22Rv1 (cell line): ENCODE measurements at regions not wholly inside any gene's neighbourhood (a gene's known extent, or its start where the extent isn't known, plus 50 kb on each side); places are given as distances from the start of the nearest gene placed in this dataset.

Source experiments
- H3K27ac ChIP-seq: fragments of 450-650 bp; 2 replicates; pipeline ENCODE4 v1.5.1; 2017
- ZFX ChIP-seq: fragments of 450-650 bp; IDR thresholded peaks from 2 replicates; pipeline ENCODE4 v1.6.1; 2017; ENCODE audit warnings: antibody characterized with exemption, borderline replicate concordance
- TF ChIP-seq, protein P1 (sequence below): fragments of 450-650 bp; IDR thresholded peaks from 2 replicates; pipeline ENCODE4 v1.5.1; 2017; ENCODE audit warnings: mild to moderate bottlenecking

DNA sequence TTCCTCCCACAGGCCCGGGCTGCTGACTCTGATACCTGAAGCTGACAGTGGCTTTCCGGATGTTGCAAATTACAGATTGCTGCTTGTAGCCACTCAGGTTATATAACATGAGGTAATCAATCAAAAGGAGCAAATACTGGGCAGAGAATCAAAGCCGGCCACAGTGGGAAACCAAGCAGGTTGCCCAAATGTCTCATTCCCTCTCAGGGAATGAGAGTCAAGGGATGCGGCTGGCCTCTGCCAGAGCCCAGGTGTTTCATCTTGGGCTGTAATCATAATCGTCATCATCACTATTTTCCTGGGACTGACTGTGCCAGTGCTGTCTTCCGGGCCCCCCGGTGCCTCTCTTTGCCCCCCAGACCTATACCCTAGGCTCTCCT is 292.4 kb upstream of the FOXF1 start:
- TF ChIP-seq, protein P1, sequence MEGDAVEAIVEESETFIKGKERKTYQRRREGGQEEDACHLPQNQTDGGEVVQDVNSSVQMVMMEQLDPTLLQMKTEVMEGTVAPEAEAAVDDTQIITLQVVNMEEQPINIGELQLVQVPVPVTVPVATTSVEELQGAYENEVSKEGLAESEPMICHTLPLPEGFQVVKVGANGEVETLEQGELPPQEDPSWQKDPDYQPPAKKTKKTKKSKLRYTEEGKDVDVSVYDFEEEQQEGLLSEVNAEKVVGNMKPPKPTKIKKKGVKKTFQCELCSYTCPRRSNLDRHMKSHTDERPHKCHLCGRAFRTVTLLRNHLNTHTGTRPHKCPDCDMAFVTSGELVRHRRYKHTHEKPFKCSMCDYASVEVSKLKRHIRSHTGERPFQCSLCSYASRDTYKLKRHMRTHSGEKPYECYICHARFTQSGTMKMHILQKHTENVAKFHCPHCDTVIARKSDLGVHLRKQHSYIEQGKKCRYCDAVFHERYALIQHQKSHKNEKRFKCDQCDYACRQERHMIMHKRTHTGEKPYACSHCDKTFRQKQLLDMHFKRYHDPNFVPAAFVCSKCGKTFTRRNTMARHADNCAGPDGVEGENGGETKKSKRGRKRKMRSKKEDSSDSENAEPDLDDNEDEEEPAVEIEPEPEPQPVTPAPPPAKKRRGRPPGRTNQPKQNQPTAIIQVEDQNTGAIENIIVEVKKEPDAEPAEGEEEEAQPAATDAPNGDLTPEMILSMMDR, result no peak
- TF ChIP-seq ZFX, result no peak
- H3K27ac ChIP-seq, result no peak overlapping the region

DNA sequence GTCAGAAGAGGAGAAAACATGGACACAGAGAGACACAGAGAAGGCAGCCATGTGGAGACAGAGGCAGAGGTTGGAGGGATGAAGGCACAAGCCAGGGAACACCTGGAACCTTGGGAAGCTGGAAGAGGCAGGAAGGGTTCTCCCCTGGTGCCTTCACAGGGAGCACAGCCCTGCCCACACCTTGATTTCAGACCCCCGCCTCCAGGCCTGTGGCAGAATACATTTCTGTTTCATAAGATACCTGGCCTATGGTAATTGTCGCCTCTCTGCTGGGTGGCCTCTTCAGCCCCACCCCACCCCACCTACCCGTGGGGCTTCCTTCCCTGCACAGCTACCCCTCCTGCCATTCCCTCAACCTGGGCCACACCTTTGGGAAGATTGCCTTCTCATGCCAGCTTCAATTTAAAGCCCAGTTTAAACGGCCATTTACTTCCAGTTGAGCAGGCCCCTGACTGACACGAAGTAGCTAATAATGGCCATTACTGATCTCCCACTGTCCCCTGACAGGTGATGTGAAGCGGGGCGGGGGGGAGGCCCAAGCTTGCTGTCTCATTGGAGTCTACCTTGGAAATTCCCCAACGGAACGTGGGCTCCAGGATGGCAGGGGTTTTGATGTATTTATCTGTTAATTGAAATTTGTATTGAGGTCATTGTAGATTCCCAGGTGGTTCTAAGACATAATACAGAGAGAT is 291.7 kb upstream of the FOXF1 start:
- no peak overlapping the region for H3K27ac ChIP-seq
- TF ChIP-seq ZFX, result no peak
- TF ChIP-seq, protein P1, result no peak

DNA sequence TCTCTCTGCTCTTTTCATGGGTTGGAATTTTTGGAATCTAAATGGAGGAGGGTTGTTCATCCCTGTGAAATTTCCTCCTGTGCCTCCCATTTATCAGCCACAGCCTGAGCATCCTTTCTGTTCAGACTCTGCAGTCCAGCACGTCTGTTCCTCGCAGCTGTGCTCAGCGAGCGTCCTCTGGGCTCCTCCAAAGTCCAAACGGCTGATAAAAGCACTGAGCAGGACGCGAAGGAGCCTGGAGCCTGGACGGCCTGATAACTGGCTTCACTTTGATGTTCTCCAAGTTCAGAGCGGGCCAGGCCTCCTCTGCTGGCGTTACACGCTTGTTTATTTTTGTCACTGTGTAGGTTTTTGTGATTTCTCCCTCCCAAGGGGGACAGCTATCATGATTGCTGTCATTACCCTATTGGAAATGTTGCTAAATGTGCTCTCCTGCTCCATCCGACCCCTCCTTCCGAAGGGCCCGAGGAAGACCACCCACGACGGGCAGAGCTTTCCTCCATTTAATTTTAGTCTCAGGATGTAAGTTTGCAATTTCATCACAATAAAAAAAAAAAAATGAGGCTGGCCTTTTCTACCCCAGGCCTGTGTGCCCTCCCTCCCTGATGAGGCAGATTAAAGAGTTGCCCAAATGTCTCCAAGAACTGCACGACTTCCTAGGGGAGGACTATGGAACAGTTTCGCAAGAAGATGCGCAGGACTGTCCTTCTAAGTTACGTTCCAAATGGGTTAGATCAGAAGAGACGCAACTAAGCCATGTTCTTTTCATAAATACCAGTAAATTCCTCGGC is 290.5 kb upstream of the FOXF1 start:
- TF ChIP-seq ZFX, result no peak
- TF ChIP-seq, protein P1, result no peak
- H3K27ac ChIP-seq, result no peak overlapping the region

DNA sequence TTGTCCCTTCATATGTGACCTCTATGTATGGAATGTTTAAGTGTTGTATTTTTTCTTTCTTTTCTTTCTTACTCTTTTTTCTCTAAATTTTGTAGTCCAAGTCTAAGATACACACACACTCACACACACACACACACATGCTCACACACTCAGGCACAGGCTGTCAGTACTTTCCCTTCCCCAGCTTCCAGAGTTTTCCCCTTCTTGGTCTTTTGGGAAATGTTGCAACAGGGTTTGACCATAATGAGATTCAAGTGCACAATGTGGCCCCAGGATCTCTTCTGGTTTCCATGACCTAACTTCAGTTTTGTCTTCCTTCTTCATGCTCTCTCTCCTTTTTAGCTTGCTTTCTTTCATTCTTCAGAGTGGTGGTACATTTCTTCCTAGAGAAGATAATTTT is 289.8 kb upstream of the FOXF1 start:
- TF ChIP-seq, protein P1, result no peak
- TF ChIP-seq ZFX, result no peak
- H3K27ac ChIP-seq, result no peak overlapping the region

DNA sequence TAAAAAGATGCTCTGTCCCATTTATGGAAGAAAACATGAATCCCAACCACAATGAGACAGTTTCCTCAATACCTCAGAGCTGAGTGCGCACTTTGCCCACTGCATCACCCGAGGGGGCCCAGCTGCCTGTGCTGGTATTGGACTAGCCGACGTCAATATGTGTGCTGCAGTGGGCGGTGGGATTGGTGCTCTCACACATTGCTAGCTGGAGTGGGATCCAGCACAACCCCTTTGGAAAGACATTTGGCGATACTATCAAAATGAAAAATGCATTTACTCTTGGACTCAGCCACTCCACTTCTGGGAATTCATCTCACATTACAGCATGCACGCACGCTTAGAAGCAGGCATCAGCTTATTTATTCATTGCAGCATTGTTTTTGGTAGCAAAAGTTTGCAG is 289.2 kb upstream of the FOXF1 start:
- H3K27ac ChIP-seq, result no peak overlapping the region
- no peak for TF ChIP-seq ZFX
- TF ChIP-seq, protein P1, result no peak

DNA sequence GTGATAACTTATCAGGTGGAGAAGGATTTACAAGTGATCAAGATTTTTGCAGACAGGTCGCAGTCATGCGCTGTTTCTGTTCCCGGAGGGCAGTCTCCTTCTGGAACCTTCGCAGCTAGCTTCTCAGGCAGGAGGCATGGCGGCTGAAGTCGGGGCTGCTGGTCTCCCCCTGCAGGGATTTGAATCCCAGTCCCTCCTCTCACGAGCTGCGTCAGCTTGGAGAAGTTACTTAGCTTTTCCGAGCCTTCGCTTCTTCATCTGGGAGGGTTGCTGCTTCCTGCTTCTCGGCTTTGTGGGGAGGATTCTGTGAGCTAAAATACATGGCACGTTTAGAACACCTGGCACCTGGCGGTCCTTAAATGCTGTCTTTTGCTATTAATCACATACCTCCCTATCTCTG is 287.8 kb upstream of the FOXF1 start:
- no peak overlapping the region for H3K27ac ChIP-seq
- no peak for TF ChIP-seq ZFX
- TF ChIP-seq, protein P1, result no peak

DNA sequence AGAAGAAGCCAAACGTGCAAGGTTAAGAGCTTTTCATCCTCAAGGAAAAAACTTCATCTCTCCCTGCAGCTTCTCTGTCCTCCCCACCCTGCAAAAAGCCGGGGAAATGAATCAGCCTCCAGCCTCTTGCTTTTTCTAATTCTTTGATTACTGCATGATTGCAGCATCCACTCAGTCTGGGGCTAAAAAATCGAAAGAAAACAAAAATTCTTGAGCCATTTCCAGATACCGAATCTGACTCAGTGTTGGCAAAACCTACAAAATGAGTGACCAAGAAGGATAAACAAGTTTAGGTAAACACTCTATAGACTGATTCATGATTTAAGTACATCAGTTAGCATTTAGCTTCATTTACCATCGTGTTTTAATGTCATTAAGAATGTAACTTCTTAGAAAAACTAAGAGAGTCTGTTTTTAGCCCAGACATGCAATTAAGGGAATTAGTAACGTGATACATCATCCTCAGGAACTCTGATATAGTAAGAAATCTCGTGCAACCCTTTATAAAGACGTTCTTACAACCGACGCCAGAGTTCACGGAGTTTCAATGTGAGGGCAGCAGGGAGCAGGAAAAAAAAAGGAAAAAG is 287.3 kb upstream of the FOXF1 start:
- TF ChIP-seq, protein P1, result no peak
- TF ChIP-seq ZFX, result no peak
- no peak overlapping the region for H3K27ac ChIP-seq
